Erythroblast (primary cell): ENCODE measurements at regions not wholly inside any gene's neighbourhood (a gene's known extent, or its start where the extent isn't known, plus 50 kb on each side); places are given as distances from the start of the nearest gene placed in this dataset.

Source experiments
- GATA1 ChIP-seq: IDR thresholded peaks from 2 replicates; pipeline ENCODE4 v1.6.1; 2011; ENCODE audit warnings: low read depth, mild to moderate bottlenecking, control low read depth, low read length, moderate library complexity
- POLR2A ChIP-seq: IDR thresholded peaks from 2 replicates; pipeline ENCODE4 v1.6.1; 2011; ENCODE audit warnings: mild to moderate bottlenecking, low read length

- TF ChIP-seq POLR2A, result no peak
- no peak for TF ChIP-seq GATA1
These were observed 525.2 kb upstream of the TRPC7 start for GRCh38 chr5:136890431-136891148.
